RWPE2 (cell line): ENCODE measurements at regions not wholly inside any gene's neighbourhood (a gene's known extent, or its start where the extent isn't known, plus 50 kb on each side); places are given as distances from the start of the nearest gene placed in this dataset.
A peak's percentile ranks its signal among the peaks of the same experiment; 100 is the strongest.
"Not testable (repeated sequence)": the region's sequence is repeated elsewhere in the genome, so short reads cannot be mapped to it uniquely, and the experiment has no call there.

Source experiments
- ATAC-seq: fragments of 200-7000 bp; cut with Tn5 transposase; 3 replicates; pipeline ENCODE4 v1.9.1; 2021; ENCODE audit warnings: low read depth
- DNase-seq: peaks from one replicate; pipeline ENCODE4 v3.0.0-alpha.2; 2020; ENCODE audit warnings: low spot score
- H3K27ac ChIP-seq: fragments of 450-650 bp; 2 replicates; pipeline ENCODE4 v1.5.1; 2017; ENCODE audit warnings: mild to moderate bottlenecking; ENCODE audit not compliant: poor library complexity, severe bottlenecking
- H3K27me3 ChIP-seq: fragments of 250-450 bp; sonication (Bioruptor Pico); 2 replicates; pipeline ENCODE4 v1.5.1; 2021; ENCODE audit warnings: mild to moderate bottlenecking, moderate library complexity; ENCODE audit not compliant: insufficient read depth, poor library complexity, severe bottlenecking
- H3K36me3 ChIP-seq: fragments of 250-450 bp; sonication (Bioruptor Pico); 2 replicates; pipeline ENCODE4 v1.5.1; 2020; ENCODE audit warnings: low read depth, mild to moderate bottlenecking, moderate library complexity
- H3K4me1 ChIP-seq: fragments of 250-450 bp; sonication (Bioruptor Pico); 2 replicates; pipeline ENCODE4 v1.5.1; 2021; ENCODE audit warnings: mild to moderate bottlenecking, moderate library complexity; ENCODE audit not compliant: insufficient read depth, poor library complexity, severe bottlenecking
- H3K4me3 ChIP-seq: fragments of 250-450 bp; sonication (Bioruptor Pico); 2 replicates; pipeline ENCODE4 v1.5.1; 2021; ENCODE audit warnings: mild to moderate bottlenecking, moderate library complexity; ENCODE audit not compliant: severe bottlenecking
- H3K9me3 ChIP-seq: fragments of 250-450 bp; sonication (Bioruptor Pico); 2 replicates; pipeline ENCODE4 v1.5.1; 2021; ENCODE audit warnings: mild to moderate bottlenecking, moderate library complexity; ENCODE audit not compliant: severe bottlenecking
- CTCF ChIP-seq: fragments of 450-650 bp; IDR thresholded peaks from one replicate; pipeline ENCODE4 v1.5.1; 2017; ENCODE audit warnings: mild to moderate bottlenecking, moderate library complexity; ENCODE audit not compliant: poor library complexity, severe bottlenecking

GRCh38 chr3:89533275-89533674, 425.9 kb downstream of the EPHA3 start:
- no peak for ATAC-seq
- TF ChIP-seq CTCF, result no peak
- H3K27me3 ChIP-seq, result no peaks in the 10 kb centered on the region
- no peak overlapping the region for H3K4me3 ChIP-seq
- no peak overlapping the region for H3K27ac ChIP-seq
- H3K4me1 ChIP-seq, result no peaks in the 10 kb centered on the region
- H3K9me3 ChIP-seq, result no peaks in the 10 kb centered on the region
- DNase-seq, result no peak
- H3K36me3 ChIP-seq, result no peaks in the 10 kb centered on the region

GRCh38 chr3:89554587-89554986, 447.2 kb downstream of the EPHA3 start:
- H3K4me1 ChIP-seq, ATAC-seq, H3K9me3 ChIP-seq, DNase-seq, H3K27ac ChIP-seq, H3K36me3 ChIP-seq, H3K27me3 ChIP-seq, H3K4me3 ChIP-seq: not testable (repeated sequence)

- ATAC-seq, result no peak
- H3K9me3 ChIP-seq, result no peaks in the 10 kb centered on the region
- H3K36me3 ChIP-seq, result no peaks in the 10 kb centered on the region
- TF ChIP-seq CTCF, result no peak
- H3K4me1 ChIP-seq, result peaks cover 3% of the 10 kb centered on the region
- H3K4me3 ChIP-seq, result no peak overlapping the region
- H3K27ac ChIP-seq, result no peak overlapping the region
- no peaks in the 10 kb centered on the region for H3K27me3 ChIP-seq
- DNase-seq, result no peak
These were observed 451.3 kb downstream of the EPHA3 start for GRCh38 chr3:89558711-89559110.

GRCh38 chr3:89560568-89560967, 453.1 kb downstream of the EPHA3 start:
- Histone ChIP-seq H3K27me3 (no peaks in the 10 kb centered on the region), H3K27ac (peak overlapping the region; percentile 14), H3K36me3 (no peaks in the 10 kb centered on the region), H3K4me3 (no peak overlapping the region), H3K9me3 (no peaks in the 10 kb centered on the region), H3K4me1 (peaks cover 3% of the 10 kb centered on the region)
- DNase-seq (no peak), ATAC-seq (0 out of 3 replicates have a peak, but pooled peaks have one; percentile 38)
- no peak for TF ChIP-seq CTCF

GRCh38 chr3:89562373-89562772, 455.0 kb downstream of the EPHA3 start:
- H3K4me1 ChIP-seq, result peaks cover 3% of the 10 kb centered on the region
- TF ChIP-seq CTCF, result no peak
- ATAC-seq (no peak), DNase-seq (no peak)
- no peak overlapping the region for H3K27ac ChIP-seq
- peaks cover 2% of the 10 kb centered on the region for H3K9me3 ChIP-seq
- no peaks in the 10 kb centered on the region for H3K36me3 ChIP-seq
- H3K27me3 ChIP-seq, result no peaks in the 10 kb centered on the region
- H3K4me3 ChIP-seq, result no peak overlapping the region
